ENCODE measurements at regions not wholly inside any gene's neighbourhood (a gene's known extent, or its start where the extent isn't known, plus 50 kb on each side); places are given as distances from the start of the nearest gene placed in this dataset.

GRCh38 chr20:52785679-52786078, 186.5 kb upstream of the TSHZ2 start:
- WGBS, 10 experiments, result 14 to 100% (median 83%) methylated on average over 1 to 5 of the region's 6 CpGs; no CpG with 5 or more reads in 1 of the 10 experiments
- Histone ChIP-seq H3K4me3 (no peak overlapping the region), H3K4me1 (replicated peaks in 1 of 2) (peaks cover 9 to 29% of the 10 kb centered on the region in 2 donors), H3K27ac (no peak overlapping the region)
- peak in 1 of 8 experiments; percentile 35 for ATAC-seq (replicated peaks in 6 of 8)
- in situ Hi-C loops (cut with MboI; ENCODE audit: low pct_unique_long_range_greater_than_20kb in 2 of 9, low sequenced_read_pairs in 9 of 9, unreplicated experiment in 9 of 9), result no loop called here

GRCh38 chr20:52783769-52784168, 188.4 kb upstream of the TSHZ2 start:
- ATAC-seq (replicated peaks in 6 of 8), result no peak
- WGBS, 10 experiments, result 11 to 90% (median 53%) methylated on average over 1 to 2 of the region's 2 CpGs; no CpG with 5 or more reads in 4 of the 10 experiments
- Histone ChIP-seq H3K4me1 (replicated peaks in 1 of 2) (peaks cover 9 to 34% of the 10 kb centered on the region in 2 donors), H3K4me3 (no peak overlapping the region), H3K27ac (no peak overlapping the region)
- in situ Hi-C loops (cut with MboI; ENCODE audit: low pct_unique_long_range_greater_than_20kb in 2 of 9, low sequenced_read_pairs in 9 of 9, unreplicated experiment in 9 of 9), result no loop called here

DNA sequence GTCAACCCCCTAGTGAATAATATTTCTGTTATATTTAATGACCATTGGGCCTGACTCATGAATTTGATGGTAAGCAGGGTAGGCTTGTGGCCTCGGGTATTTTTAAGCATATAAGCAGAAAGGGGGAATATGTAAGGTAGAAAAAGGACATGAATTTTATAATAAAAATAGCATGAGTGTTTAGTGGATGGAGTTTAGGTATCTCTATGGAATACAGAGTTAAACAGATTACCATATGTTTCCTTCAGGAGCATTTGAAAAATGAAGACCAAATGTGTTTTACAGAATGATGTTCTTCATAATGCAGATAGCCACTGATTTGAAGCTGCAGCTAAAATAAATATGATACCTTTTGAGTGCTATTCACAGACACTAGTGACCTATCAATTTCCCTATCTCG, 191.7 kb upstream of the TSHZ2 start:
- Histone ChIP-seq H3K4me3 (no peak overlapping the region), H3K4me1 (replicated peaks in 1 of 2) (peaks cover 3 to 24% of the 10 kb centered on the region in 2 donors), H3K27ac (no peak overlapping the region)
- in situ Hi-C loops (cut with MboI; ENCODE audit: low pct_unique_long_range_greater_than_20kb in 2 of 9, low sequenced_read_pairs in 9 of 9, unreplicated experiment in 9 of 9), result no loop called here
- WGBS, 10 experiments, result 33 to 79% (median 65%) methylated on average over 1 to 2 of the region's 2 CpGs; no CpG with 5 or more reads in 2 of the 10 experiments
- no peak for ATAC-seq (replicated peaks in 6 of 8)

GRCh38 chr20:52779125-52779524, 193.0 kb upstream of the TSHZ2 start:
- 49 to 96% (median 85%) methylated on average over 1 to 3 of the region's 3 CpGs for WGBS, 10 experiments
- in situ Hi-C loops (cut with MboI; ENCODE audit: low pct_unique_long_range_greater_than_20kb in 2 of 9, low sequenced_read_pairs in 9 of 9, unreplicated experiment in 9 of 9), result no loop called here
- ATAC-seq (replicated peaks in 6 of 8), result no peak
- Histone ChIP-seq H3K4me1 (replicated peaks in 1 of 2) (peaks cover 3 to 24% of the 10 kb centered on the region in 2 donors), H3K4me3 (no peak overlapping the region), H3K27ac (no peak overlapping the region)

DNA sequence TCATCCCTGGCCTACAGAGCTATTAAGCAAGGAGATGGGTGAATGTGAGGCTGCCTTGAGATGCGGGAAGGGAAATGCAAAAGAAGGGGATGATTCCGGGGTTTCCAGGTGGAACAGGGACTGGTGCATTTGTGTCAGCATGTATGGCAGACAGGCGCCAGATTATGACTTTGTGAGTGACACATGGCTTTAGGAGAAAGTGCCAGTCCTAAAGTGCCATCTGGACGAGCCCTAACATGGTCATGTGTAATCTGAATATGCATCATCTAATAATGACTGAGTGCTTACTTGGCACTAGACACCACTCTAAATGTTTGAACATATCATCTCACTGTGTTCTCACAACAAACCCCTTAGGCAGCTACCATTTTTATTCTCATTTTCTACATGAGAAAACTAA, 195.0 kb upstream of the TSHZ2 start:
- 60 to 100% (median 69%) methylated on average over 1 to 3 of the region's 4 CpGs; no CpG with 5 or more reads in 5 of the 10 experiments for WGBS, 10 experiments
- in situ Hi-C loops (cut with MboI; ENCODE audit: low pct_unique_long_range_greater_than_20kb in 2 of 9, low sequenced_read_pairs in 9 of 9, unreplicated experiment in 9 of 9), result no loop called here
- Histone ChIP-seq H3K4me3 (no peak overlapping the region), H3K27ac (no peak overlapping the region), H3K4me1 (replicated peaks in 1 of 2) (peaks cover 3 to 17% of the 10 kb centered on the region in 2 donors)
- no peak for ATAC-seq (replicated peaks in 6 of 8)

DNA sequence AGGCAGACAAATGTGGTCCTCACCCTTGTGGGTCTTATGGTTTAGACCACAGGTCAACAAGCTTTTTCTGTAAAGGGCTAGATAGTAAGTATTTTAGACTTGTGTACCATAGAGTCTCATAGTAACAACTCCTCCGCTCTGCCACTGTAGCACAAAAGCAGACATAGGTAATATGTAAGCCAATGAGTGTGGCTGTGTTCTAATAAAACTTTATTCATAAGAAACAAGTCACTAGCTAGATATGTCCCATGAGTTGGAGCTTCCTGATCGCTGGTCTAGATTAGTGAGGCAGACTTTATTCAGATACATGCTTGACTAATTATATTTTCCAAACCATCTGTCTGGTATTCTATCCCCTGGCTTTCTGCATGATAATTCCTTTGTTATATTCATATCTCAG, 196.4 kb upstream of the TSHZ2 start:
- no peak for ATAC-seq (replicated peaks in 6 of 8)
- Histone ChIP-seq H3K27ac (no peak overlapping the region), H3K4me3 (no peak overlapping the region), H3K4me1 (replicated peaks in 1 of 2) (peaks cover under 1 to 13% of the 10 kb centered on the region in 2 donors)
- in situ Hi-C loops (cut with MboI; ENCODE audit: low pct_unique_long_range_greater_than_20kb in 2 of 9, low sequenced_read_pairs in 9 of 9, unreplicated experiment in 9 of 9), result no loop called here
- 82 to 100% (median 92%) methylated on average over 1 to 2 of the region's 2 CpGs; no CpG with 5 or more reads in 3 of the 10 experiments for WGBS, 10 experiments

DNA sequence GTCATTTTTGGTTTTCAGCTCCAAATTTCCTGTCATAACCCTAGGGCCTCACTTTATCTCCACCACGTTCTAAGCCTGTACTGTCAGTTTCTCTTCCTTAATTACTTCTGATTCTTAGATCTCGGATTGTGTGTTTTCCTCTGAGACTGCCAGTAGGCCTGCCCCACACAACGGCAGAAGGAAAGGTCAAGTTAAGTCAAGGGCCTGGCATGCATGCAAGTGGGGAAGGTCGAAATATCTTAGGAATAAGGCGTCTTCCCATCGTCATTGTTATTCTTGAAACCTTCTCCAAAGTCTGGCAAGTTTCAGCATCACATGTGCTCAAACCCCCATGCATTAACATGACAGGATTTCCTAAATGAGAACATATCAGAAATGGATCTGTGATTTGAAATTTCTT, 203.5 kb upstream of the TSHZ2 start:
- peaks cover 3 to 7% of the 10 kb centered on the region in 2 donors for H3K4me1 ChIP-seq (replicated peaks in 1 of 2)
- WGBS, 10 experiments, result 37 to 89% (median 67%) methylated on average over 2 to 6 of the region's 6 CpGs; no CpG with 5 or more reads in 2 of the 10 experiments
- H3K27ac ChIP-seq, result no peak overlapping the region
- ATAC-seq (replicated peaks in 6 of 8), result no peak
- in situ Hi-C loops (cut with MboI; ENCODE audit: low pct_unique_long_range_greater_than_20kb in 2 of 9, low sequenced_read_pairs in 9 of 9, unreplicated experiment in 9 of 9), result loop anchor here in 2 of 9 experiments (25.0 kb wide), 1 partner anchor 194 kb away; the partner anchor contains the start of gene TSHZ2 (in 2 of the 2)
- H3K4me3 ChIP-seq, result no peak overlapping the region

- ATAC-seq (replicated peaks in 6 of 8), result no peak
- Histone ChIP-seq H3K4me1 (replicated peaks in 1 of 2) (peaks cover 3 to 12% of the 10 kb centered on the region in 2 donors), H3K27ac (no peak overlapping the region), H3K4me3 (no peak overlapping the region)
- WGBS, 10 experiments, result 49 to 100% (median 85%) methylated on average over 1 to 7 of the region's 7 CpGs; no CpG with 5 or more reads in 1 of the 10 experiments
- in situ Hi-C loops (cut with MboI; ENCODE audit: low pct_unique_long_range_greater_than_20kb in 2 of 9, low sequenced_read_pairs in 9 of 9, unreplicated experiment in 9 of 9), result loop anchor here in 2 of 9 experiments (25.0 kb wide), 1 partner anchor 195 kb away; the partner anchor contains the start of gene TSHZ2 (in 2 of the 2)
These were observed 205.3 kb upstream of the TSHZ2 start for GRCh38 chr20:52766645-52767435.

DNA sequence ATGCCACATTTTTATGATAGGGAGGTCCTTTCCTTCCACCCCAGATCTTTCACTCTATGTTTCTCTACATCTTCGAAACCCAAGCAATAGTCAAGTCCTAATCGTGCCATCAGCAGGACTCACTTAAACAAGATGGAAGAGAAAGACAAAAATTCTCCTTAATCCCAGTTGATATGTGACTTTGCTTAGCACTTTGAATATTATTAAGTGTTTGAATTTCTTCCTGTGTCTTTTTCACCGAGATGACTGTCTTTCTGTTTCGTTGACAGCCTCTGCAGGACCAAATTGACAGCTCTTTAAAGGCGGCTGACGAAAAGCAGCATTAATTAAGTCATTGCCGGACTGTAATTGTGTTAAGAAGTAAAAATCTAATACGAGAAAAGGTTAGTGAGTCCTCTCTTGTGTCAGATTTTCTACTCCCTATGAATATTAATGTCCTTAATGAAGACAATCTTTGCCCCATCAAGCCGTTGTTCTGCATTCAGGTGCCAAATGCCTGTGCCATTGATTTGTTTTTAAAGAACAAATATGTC, 208.8 kb upstream of the TSHZ2 start:
- H3K4me1 ChIP-seq (replicated peaks in 1 of 2), result peaks cover 0 to 12% of the 10 kb centered on the region in 2 donors
- no peak overlapping the region for H3K27ac ChIP-seq
- in situ Hi-C loops (cut with MboI; ENCODE audit: low pct_unique_long_range_greater_than_20kb in 2 of 9, low sequenced_read_pairs in 9 of 9, unreplicated experiment in 9 of 9), result loop anchor here in 2 of 9 experiments (25.0 kb wide), 1 partner anchor 199 kb away; the partner anchor contains the start of gene TSHZ2 (in 2 of the 2)
- 75 to 98% (median 82%) methylated on average over 3 to 8 of the region's 9 CpGs; no CpG with 5 or more reads in 1 of the 10 experiments for WGBS, 10 experiments
- no peak overlapping the region for H3K4me3 ChIP-seq
- no peak for ATAC-seq (replicated peaks in 6 of 8)

DNA sequence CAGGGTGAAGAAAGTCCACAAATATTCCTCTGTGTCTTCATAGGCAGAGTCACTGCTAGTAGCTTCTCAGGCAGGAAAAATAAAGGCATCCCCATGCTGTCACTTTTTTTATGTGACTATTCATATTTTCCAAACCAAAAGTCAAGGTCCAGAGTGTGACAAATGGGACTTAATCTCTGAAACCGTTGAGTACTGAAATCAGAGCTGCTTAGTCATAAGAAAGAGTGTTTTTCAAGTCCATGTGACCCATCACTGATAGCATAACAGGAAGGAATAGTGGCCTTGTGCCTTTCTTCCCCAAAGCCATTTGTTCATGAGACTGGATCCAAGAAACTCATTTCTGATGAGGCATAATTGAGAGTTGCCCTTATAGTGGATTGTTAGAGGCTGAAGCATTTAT, 210.3 kb upstream of the TSHZ2 start:
- WGBS, 10 experiments, result 0 to 40% (median 20%) methylated on average over 1 of the region's 1 CpG; no CpG with 5 or more reads in 6 of the 10 experiments
- in situ Hi-C loops (cut with MboI; ENCODE audit: low pct_unique_long_range_greater_than_20kb in 2 of 9, low sequenced_read_pairs in 9 of 9, unreplicated experiment in 9 of 9), result loop anchor here in 2 of 9 experiments (25.0 kb wide), 1 partner anchor 200 kb away; the partner anchor contains the start of gene TSHZ2 (in 2 of the 2)
- no peak overlapping the region for H3K27ac ChIP-seq
- peak in 6 of 8 experiments; percentile 34 to 86 (median 82) for ATAC-seq (replicated peaks in 6 of 8)
- peaks cover 0 to 9% of the 10 kb centered on the region in 2 donors for H3K4me1 ChIP-seq (replicated peaks in 1 of 2)
- H3K4me3 ChIP-seq, result no peak overlapping the region

- no peak overlapping the region for H3K27ac ChIP-seq
- WGBS, 10 experiments, result 40 to 100% (median 85%) methylated on average over 1 to 3 of the region's 3 CpGs; no CpG with 5 or more reads in 4 of the 10 experiments
- H3K4me3 ChIP-seq, result no peak overlapping the region
- no peak for ATAC-seq (replicated peaks in 6 of 8)
- in situ Hi-C loops (cut with MboI; ENCODE audit: low pct_unique_long_range_greater_than_20kb in 2 of 9, low sequenced_read_pairs in 9 of 9, unreplicated experiment in 9 of 9), result loop anchor here in 2 of 9 experiments (25.0 kb wide), 1 partner anchor 202 kb away; the partner anchor contains the start of gene TSHZ2 (in 2 of the 2)
- H3K4me1 ChIP-seq (replicated peaks in 1 of 2), result peaks cover 0 to 9% of the 10 kb centered on the region in 2 donors
These were observed 211.4 kb upstream of the TSHZ2 start for GRCh38 chr20:52760791-52761190.

DNA sequence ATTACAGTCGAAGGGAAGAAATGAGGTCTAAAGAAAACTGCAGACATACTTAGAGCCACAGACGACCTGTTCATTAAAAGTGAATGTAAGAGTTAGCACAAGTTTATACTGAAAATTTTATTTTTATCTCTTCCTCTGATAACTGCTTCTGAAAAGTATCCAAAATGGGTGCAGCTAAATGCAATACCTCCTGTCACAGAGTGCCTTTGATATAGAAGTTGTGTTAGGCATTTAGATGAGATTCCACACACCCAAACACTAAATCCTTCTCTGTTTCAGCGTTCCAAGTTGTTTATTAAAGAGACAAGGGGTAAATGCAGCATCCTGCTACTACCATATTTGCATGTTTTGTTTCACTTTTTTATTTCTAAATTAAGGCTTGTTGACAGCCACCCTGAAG, 214.7 kb upstream of the TSHZ2 start:
- Histone ChIP-seq H3K4me1 (replicated peaks in 1 of 2) (no peaks in the 10 kb centered on the region), H3K4me3 (no peak overlapping the region), H3K27ac (no peak overlapping the region)
- in situ Hi-C loops (cut with MboI; ENCODE audit: low pct_unique_long_range_greater_than_20kb in 2 of 9, low sequenced_read_pairs in 9 of 9, unreplicated experiment in 9 of 9), result loop anchor here in 2 of 9 experiments (25.0 kb wide), 1 partner anchor 205 kb away; the partner anchor contains the start of gene TSHZ2 (in 2 of the 2)
- WGBS, 10 experiments, result 6 to 88% (median 75%) methylated on average over 1 to 3 of the region's 3 CpGs
- ATAC-seq (replicated peaks in 6 of 8), result no peak

GRCh38 chr20:52755744-52756143, 216.4 kb upstream of the TSHZ2 start:
- in situ Hi-C loops (cut with MboI; ENCODE audit: low pct_unique_long_range_greater_than_20kb in 2 of 9, low sequenced_read_pairs in 9 of 9, unreplicated experiment in 9 of 9), result loop anchor here in 2 of 9 experiments (25.0 kb wide), 1 partner anchor 207 kb away; the partner anchor contains the start of gene TSHZ2 (in 2 of the 2)
- Histone ChIP-seq H3K4me1 (replicated peaks in 1 of 2) (no peaks in the 10 kb centered on the region), H3K27ac (no peak overlapping the region), H3K4me3 (no peak overlapping the region)
- no peak for ATAC-seq (replicated peaks in 6 of 8)
- WGBS, 10 experiments, result 17 to 80% (median 44%) methylated on average over 1 of the region's 1 CpG; no CpG with 5 or more reads in 4 of the 10 experiments

All from motor neuron (in vitro differentiated cells).